ENCODE measurements at regions not wholly inside any gene's neighbourhood (a gene's known extent, or its start where the extent isn't known, plus 50 kb on each side); places are given as distances from the start of the nearest gene placed in this dataset.

- 93% methylated on average over 2 of the region's 2 CpGs for WGBS (ENCODE audit: insufficient coverage)
- H3K27me3 Mint-ChIP-seq, result no peaks in the 10 kb centered on the region
- ChIA-PET POLR2A (no interaction called here), CTCF (no interaction called here)
- Histone ChIP-seq H3K4me1 (ENCODE audit: control insufficient read depth in 2 of 2, insufficient read depth in 2 of 2, low read length in 2 of 2) (no peaks in the 10 kb centered on the region), H2AFZ (ENCODE audit: insufficient read depth, low read depth, low read length, poor library complexity, severe bottlenecking) (no peak overlapping the region), H3K27ac (ENCODE audit: low read length in 2 of 2) (no peak overlapping the region), H3K4me3 (ENCODE audit: control extremely low read depth in 1 of 5, extremely low read depth in 1 of 5, insufficient read depth in 1 of 5, low read depth in 2 of 5, low read length in 4 of 5) (no peak overlapping the region), H3K36me3 (replicated peaks in 1 of 2; ENCODE audit: control extremely low read depth in 1 of 2, control insufficient read depth in 1 of 2, extremely low read depth in 1 of 2, insufficient read depth in 2 of 2, low read length in 1 of 2) (no peaks in the 10 kb centered on the region), H4K20me1 (ENCODE audit: control insufficient read depth, insufficient read depth, low read length, poor library complexity, severe bottlenecking) (no peaks in the 10 kb centered on the region), H3K9me3 (ENCODE audit: control extremely low read depth in 1 of 3, control insufficient read depth in 2 of 3, insufficient read depth in 1 of 3, low read length in 2 of 3) (no peaks in the 10 kb centered on the region), H3K27me3 (replicated peaks in 1 of 4; ENCODE audit: control extremely low read depth in 1 of 4, control insufficient read depth in 3 of 4, insufficient read depth in 4 of 4, low read length in 3 of 4) (no peaks in the 10 kb centered on the region), H3K9ac (ENCODE audit: low read length) (no peak overlapping the region), H3K79me2 (ENCODE audit: control insufficient read depth, insufficient read depth, low read length) (no peaks in the 10 kb centered on the region), H3K4me2 (replicated peaks; ENCODE audit: low read depth, low read length, poor library complexity, severe bottlenecking) (no peak overlapping the region)
- no peaks in the 10 kb centered on the region for H3K9me3 Mint-ChIP-seq (ENCODE audit: insufficient read depth)
- DNase-seq (no peak), ATAC-seq (ENCODE audit: low read depth) (no peak)
- TF ChIP-seq CTCF (IDR thresholded peaks at IDR 0.05) (no peak), EZH2 (IDR thresholded peaks at IDR 0.05; ENCODE audit: borderline replicate concordance, insufficient read depth, low read depth, low read length, poor library complexity, severe bottlenecking) (no peak)
- no peak overlapping the region for H3K4me3 Mint-ChIP-seq
- H3K27ac Mint-ChIP-seq, result no peak overlapping the region
- intact Hi-C loops (cut with micrococcal nuclease), result no loop called here
- no peaks in the 10 kb centered on the region for H3K4me1 Mint-ChIP-seq
Observed at GRCh38 chr20:40899344-40899743, 129.3 kb upstream of the TOP1 start.

- peaks cover 2% of the 10 kb centered on the region for H3K9me3 Mint-ChIP-seq (ENCODE audit: insufficient read depth)
- no peak for ATAC-seq (ENCODE audit: low read depth)
Observed at GRCh38 chr20:40900666-40901215, 127.9 kb upstream of the TOP1 start.

More at GRCh38 chr20:40900666-40901215, 127.9 kb upstream of the TOP1 start:
- peaks cover 0 to 5% (median 2%) of the 10 kb centered on the region in 3 donors for H3K9me3 ChIP-seq (ENCODE audit: control extremely low read depth in 1 of 3, control insufficient read depth in 2 of 3, insufficient read depth in 1 of 3, low read length in 2 of 3)
- intact Hi-C loops (cut with micrococcal nuclease), result no loop called here
- POLR2A ChIA-PET, result no interaction called here
- no peak overlapping the region for H3K4me2 ChIP-seq (replicated peaks; ENCODE audit: low read depth, low read length, poor library complexity, severe bottlenecking)
- no peak for TF ChIP-seq CTCF (IDR thresholded peaks at IDR 0.05)
- no peak for TF ChIP-seq EZH2 (IDR thresholded peaks at IDR 0.05; ENCODE audit: borderline replicate concordance, insufficient read depth, low read depth, low read length, poor library complexity, severe bottlenecking)
- no CpG with 5 or more reads among the region's 2 CpGs for WGBS (ENCODE audit: insufficient coverage)
- no peaks in the 10 kb centered on the region for H3K36me3 ChIP-seq (replicated peaks in 1 of 2; ENCODE audit: control extremely low read depth in 1 of 2, control insufficient read depth in 1 of 2, extremely low read depth in 1 of 2, insufficient read depth in 2 of 2, low read length in 1 of 2)
- DNase-seq, result no peak
- H3K4me1 ChIP-seq (ENCODE audit: control insufficient read depth in 2 of 2, insufficient read depth in 2 of 2, low read length in 2 of 2), result no peaks in the 10 kb centered on the region
- H4K20me1 ChIP-seq (ENCODE audit: control insufficient read depth, insufficient read depth, low read length, poor library complexity, severe bottlenecking), result no peaks in the 10 kb centered on the region
- Mint-ChIP-seq H3K4me1 (no peaks in the 10 kb centered on the region), H3K27ac (no peak overlapping the region), H3K4me3 (no peak overlapping the region), H3K27me3 (no peaks in the 10 kb centered on the region)
- no peak overlapping the region for H3K27ac ChIP-seq (ENCODE audit: low read length in 2 of 2)
- H3K9ac ChIP-seq (ENCODE audit: low read length), result no peak overlapping the region
- no peak overlapping the region for H3K4me3 ChIP-seq (ENCODE audit: control extremely low read depth in 1 of 5, extremely low read depth in 1 of 5, insufficient read depth in 1 of 5, low read depth in 2 of 5, low read length in 4 of 5)
- no peaks in the 10 kb centered on the region for H3K79me2 ChIP-seq (ENCODE audit: control insufficient read depth, insufficient read depth, low read length)
- no peaks in the 10 kb centered on the region for H3K27me3 ChIP-seq (replicated peaks in 1 of 4; ENCODE audit: control extremely low read depth in 1 of 4, control insufficient read depth in 3 of 4, insufficient read depth in 4 of 4, low read length in 3 of 4)
- CTCF ChIA-PET, result no interaction called here
- H2AFZ ChIP-seq (ENCODE audit: insufficient read depth, low read depth, low read length, poor library complexity, severe bottlenecking), result no peak overlapping the region

Measured in B cell (primary cell).